ENCODE measurements at regions not wholly inside any gene's neighbourhood (a gene's known extent, or its start where the extent isn't known, plus 50 kb on each side); places are given as distances from the start of the nearest gene placed in this dataset.
"Not testable (repeated sequence)": the region's sequence is repeated elsewhere in the genome, so short reads cannot be mapped to it uniquely, and the experiment has no call there.

- DNase-seq (no peak), ATAC-seq (no peak)
- Histone ChIP-seq H3K4me3 (no peak overlapping the region), H3K27me3 (no peaks in the 10 kb centered on the region), H3K9me3 (no peaks in the 10 kb centered on the region), H3K27ac (no peak overlapping the region), H3K36me3 (no peaks in the 10 kb centered on the region), H3K4me1 (no peaks in the 10 kb centered on the region)
- no peak for TF ChIP-seq CTCF (IDR thresholded peaks at IDR 0.05)
- intact Hi-C loops (cut with DNase I), result no loop called here
These were observed 198.1 kb upstream of the LRIG3 start for GRCh38 chr12:59118356-59118755.

GRCh38 chr12:59115995-59116394, 195.7 kb upstream of the LRIG3 start:
- Histone ChIP-seq H3K36me3 (no peaks in the 10 kb centered on the region), H3K4me1 (no peaks in the 10 kb centered on the region), H3K27me3 (no peaks in the 10 kb centered on the region), H3K9me3 (no peaks in the 10 kb centered on the region), H3K4me3 (no peak overlapping the region), H3K27ac (no peak overlapping the region)
- intact Hi-C loops (cut with DNase I), result no loop called here
- no peak for TF ChIP-seq CTCF (IDR thresholded peaks at IDR 0.05)
- ATAC-seq (no peak), DNase-seq (no peak)

- TF ChIP-seq CTCF (IDR thresholded peaks at IDR 0.05), result no peak
- Histone ChIP-seq H3K36me3 (no peaks in the 10 kb centered on the region), H3K27me3 (no peaks in the 10 kb centered on the region), H3K9me3 (no peaks in the 10 kb centered on the region), H3K4me3 (no peak overlapping the region), H3K4me1 (no peaks in the 10 kb centered on the region), H3K27ac (no peak overlapping the region)
- no peak for DNase-seq
- no peak for ATAC-seq
- intact Hi-C loops (cut with DNase I), result no loop called here
These were observed 195.2 kb upstream of the LRIG3 start for GRCh38 chr12:59115526-59115925.

GRCh38 chr12:59113831-59114615, 193.7 kb upstream of the LRIG3 start:
- peak; percentile 81 for TF ChIP-seq CTCF (IDR thresholded peaks at IDR 0.05)
- H3K9me3 ChIP-seq, result no peaks in the 10 kb centered on the region
- no peaks in the 10 kb centered on the region for H3K27me3 ChIP-seq
- ATAC-seq, result peak; percentile 91
- DNase-seq, result peak; percentile 79
- H3K27ac ChIP-seq, result no peak overlapping the region
- H3K4me3 ChIP-seq, result no peak overlapping the region
- H3K4me1 ChIP-seq, result no peaks in the 10 kb centered on the region
- no peaks in the 10 kb centered on the region for H3K36me3 ChIP-seq
- intact Hi-C loops (cut with DNase I), result no loop called here

- intact Hi-C loops (cut with DNase I), result no loop called here
- no peaks in the 10 kb centered on the region for H3K36me3 ChIP-seq
- no peaks in the 10 kb centered on the region for H3K27me3 ChIP-seq
- no peak overlapping the region for H3K27ac ChIP-seq
- DNase-seq (no peak), ATAC-seq (no peak)
- no peaks in the 10 kb centered on the region for H3K9me3 ChIP-seq
- H3K4me3 ChIP-seq, result no peak overlapping the region
- TF ChIP-seq CTCF (IDR thresholded peaks at IDR 0.05), result no peak
- H3K4me1 ChIP-seq, result no peaks in the 10 kb centered on the region
These were observed 191.5 kb upstream of the LRIG3 start for GRCh38 chr12:59111851-59112250.

- intact Hi-C loops (cut with DNase I), result not testable (repeated sequence)
These were observed 188.2 kb upstream of the LRIG3 start for GRCh38 chr12:59108516-59108915.

More at GRCh38 chr12:59108516-59108915, 188.2 kb upstream of the LRIG3 start:
- H3K36me3 ChIP-seq, ATAC-seq, H3K4me1 ChIP-seq, H3K9me3 ChIP-seq, H3K27me3 ChIP-seq, H3K4me3 ChIP-seq, DNase-seq, H3K27ac ChIP-seq: not testable (repeated sequence)

Measured in upper lobe of right lung (tissue), 1 donor.